NB4 (cell line): ENCODE measurements at regions not wholly inside any gene's neighbourhood (a gene's known extent, or its start where the extent isn't known, plus 50 kb on each side); places are given as distances from the start of the nearest gene placed in this dataset.
"Not testable (repeated sequence)": the region's sequence is repeated elsewhere in the genome, so short reads cannot be mapped to it uniquely, and the experiment has no call there.

ENCODE experiments used
- POLR2A ChIP-seq: IDR thresholded peaks from 2 replicates; pipeline ENCODE4 v1.6.1; 2011; ENCODE audit warnings: mild to moderate bottlenecking; ENCODE audit not compliant: insufficient read length; ENCODE audit errors: extremely low read depth
- TF ChIP-seq, protein P1 (sequence below): IDR thresholded peaks from one replicate; pipeline ENCODE4 v1.5.1; 2012; ENCODE audit warnings: low read depth, low read length

DNA sequence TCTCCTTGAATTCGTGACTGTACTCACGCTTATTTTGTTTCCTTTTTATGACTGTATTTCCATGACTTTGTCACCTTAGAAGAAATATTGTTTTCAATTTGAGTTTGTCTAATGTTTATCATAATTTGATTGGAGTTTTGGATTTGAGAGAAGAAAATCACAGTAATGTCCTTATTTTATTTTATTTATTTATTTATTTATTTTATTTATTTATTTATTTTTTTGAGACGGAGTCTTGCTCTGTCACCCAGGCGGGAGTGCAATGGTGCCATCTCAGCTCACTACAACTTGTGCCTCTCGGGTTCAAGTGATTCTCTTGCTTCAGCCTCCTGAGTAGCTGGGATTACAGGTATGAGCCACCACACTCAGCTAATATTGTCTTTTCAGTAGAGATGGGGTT lies 463.1 kb downstream of the KCNT2 start:
- TF ChIP-seq POLR2A: not testable (repeated sequence)
- TF ChIP-seq, protein P1, sequence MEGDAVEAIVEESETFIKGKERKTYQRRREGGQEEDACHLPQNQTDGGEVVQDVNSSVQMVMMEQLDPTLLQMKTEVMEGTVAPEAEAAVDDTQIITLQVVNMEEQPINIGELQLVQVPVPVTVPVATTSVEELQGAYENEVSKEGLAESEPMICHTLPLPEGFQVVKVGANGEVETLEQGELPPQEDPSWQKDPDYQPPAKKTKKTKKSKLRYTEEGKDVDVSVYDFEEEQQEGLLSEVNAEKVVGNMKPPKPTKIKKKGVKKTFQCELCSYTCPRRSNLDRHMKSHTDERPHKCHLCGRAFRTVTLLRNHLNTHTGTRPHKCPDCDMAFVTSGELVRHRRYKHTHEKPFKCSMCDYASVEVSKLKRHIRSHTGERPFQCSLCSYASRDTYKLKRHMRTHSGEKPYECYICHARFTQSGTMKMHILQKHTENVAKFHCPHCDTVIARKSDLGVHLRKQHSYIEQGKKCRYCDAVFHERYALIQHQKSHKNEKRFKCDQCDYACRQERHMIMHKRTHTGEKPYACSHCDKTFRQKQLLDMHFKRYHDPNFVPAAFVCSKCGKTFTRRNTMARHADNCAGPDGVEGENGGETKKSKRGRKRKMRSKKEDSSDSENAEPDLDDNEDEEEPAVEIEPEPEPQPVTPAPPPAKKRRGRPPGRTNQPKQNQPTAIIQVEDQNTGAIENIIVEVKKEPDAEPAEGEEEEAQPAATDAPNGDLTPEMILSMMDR: not testable (repeated sequence)
